Epithelial cell of esophagus (primary cell): ENCODE measurements at regions not wholly inside any gene's neighbourhood (a gene's known extent, or its start where the extent isn't known, plus 50 kb on each side); places are given as distances from the start of the nearest gene placed in this dataset.
A peak's percentile ranks its signal among the peaks of the same experiment; 100 is the strongest.

Experiments
- DNase-seq: peaks from one replicate; pipeline ENCODE4 v3.0.0; 2010; ENCODE audit warnings: low read depth
- H3K4me3 ChIP-seq: 2 replicates; pipeline ENCODE4 v1.5.1; 2011; ENCODE audit warnings: mild to moderate bottlenecking, low read length, control low read depth
- TF ChIP-seq, protein P1 (sequence below): IDR thresholded peaks from 2 replicates; pipeline ENCODE4 v1.5.1; 2011; ENCODE audit warnings: low read depth, mild to moderate bottlenecking, low read length, control low read depth, inconsistent platforms; ENCODE audit not compliant: insufficient read depth; ENCODE audit errors: missing control alignments

DNA sequence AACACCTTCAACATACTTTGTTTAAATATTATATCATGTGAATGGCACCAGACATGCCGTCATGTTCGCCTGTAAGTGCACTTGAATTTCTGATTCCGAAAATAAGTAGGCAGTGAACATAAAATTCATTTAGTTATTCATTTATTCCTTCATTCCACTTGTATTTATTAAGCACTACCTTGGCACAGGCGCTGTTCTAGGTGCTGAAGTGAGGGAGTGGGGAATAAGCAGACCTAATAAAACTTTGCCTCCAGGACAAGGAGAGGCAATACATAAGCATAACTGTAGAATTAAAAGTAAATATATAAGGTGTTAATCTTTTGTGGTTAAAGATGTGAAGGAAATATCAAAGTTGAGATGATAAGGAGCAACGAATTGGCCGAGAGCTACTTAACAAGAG is 297.4 kb downstream of the TENT4A start:
- TF ChIP-seq, protein P1, sequence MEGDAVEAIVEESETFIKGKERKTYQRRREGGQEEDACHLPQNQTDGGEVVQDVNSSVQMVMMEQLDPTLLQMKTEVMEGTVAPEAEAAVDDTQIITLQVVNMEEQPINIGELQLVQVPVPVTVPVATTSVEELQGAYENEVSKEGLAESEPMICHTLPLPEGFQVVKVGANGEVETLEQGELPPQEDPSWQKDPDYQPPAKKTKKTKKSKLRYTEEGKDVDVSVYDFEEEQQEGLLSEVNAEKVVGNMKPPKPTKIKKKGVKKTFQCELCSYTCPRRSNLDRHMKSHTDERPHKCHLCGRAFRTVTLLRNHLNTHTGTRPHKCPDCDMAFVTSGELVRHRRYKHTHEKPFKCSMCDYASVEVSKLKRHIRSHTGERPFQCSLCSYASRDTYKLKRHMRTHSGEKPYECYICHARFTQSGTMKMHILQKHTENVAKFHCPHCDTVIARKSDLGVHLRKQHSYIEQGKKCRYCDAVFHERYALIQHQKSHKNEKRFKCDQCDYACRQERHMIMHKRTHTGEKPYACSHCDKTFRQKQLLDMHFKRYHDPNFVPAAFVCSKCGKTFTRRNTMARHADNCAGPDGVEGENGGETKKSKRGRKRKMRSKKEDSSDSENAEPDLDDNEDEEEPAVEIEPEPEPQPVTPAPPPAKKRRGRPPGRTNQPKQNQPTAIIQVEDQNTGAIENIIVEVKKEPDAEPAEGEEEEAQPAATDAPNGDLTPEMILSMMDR, result no peak
- no peak overlapping the region for H3K4me3 ChIP-seq

DNA sequence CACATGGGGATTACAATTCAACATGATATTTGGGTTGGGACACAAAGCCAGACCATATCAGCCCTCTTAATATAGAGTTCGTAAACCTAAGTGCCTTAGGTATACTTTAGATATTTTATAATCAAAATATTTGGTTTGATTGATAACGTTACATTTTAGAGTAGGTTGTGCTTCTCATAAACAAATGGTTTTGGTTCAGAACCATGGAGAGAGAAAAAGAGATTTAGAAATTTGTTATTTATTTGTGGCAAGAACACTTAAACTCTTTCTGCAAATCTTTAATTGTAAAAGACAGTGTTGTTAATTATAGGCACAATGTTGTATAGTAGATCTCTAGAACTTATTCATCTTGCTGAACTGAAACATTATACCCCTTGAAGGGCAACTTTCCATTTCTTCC is 298.8 kb downstream of the TENT4A start:
- TF ChIP-seq, protein P1, result no peak
- H3K4me3 ChIP-seq, result no peak overlapping the region
- DNase-seq, result no peak

More for the DNA sequence above, 297.4 kb downstream of the TENT4A start:
- DNase-seq, result no peak

GRCh38 chr5:7014611-7015010 is 301.4 kb downstream of the TENT4A start:
- H3K4me3 ChIP-seq, result no peak overlapping the region
- TF ChIP-seq, protein P1, result no peak
- no peak for DNase-seq

DNA sequence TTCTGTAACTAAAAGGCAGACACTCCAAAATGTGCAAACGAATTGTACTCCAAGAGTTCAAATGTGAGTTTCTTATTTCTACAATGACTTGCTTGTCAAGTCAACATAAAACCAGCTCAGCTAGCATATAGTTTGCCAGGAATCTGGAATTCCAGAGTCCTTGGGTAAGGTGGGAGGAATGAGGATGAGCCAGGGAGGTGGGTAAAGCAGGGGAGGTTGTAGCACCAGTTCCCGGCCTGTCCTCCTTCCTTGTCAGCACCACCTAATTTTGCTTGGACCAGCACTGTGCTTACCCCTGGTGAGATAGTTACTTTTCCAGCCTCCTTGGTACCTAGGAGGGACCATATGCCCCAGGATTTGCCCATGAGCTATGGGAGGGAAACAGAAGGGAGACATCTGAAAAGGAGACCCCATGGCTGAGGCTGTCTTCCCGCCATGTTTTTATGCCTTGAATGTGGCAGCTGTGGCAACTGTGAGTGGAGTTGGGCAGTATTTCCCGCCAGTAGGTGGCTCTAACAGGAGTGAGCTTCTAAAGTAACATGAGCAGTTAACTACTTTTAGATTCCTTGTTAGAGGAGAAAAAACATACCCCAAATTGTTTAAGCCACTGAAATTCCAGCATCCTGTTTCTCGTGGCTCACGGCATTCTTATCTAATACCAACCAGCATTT is 302.5 kb downstream of the TENT4A start:
- no peak overlapping the region for H3K4me3 ChIP-seq
- DNase-seq, result peak; percentile 0
- TF ChIP-seq, protein P1, result no peak

DNA sequence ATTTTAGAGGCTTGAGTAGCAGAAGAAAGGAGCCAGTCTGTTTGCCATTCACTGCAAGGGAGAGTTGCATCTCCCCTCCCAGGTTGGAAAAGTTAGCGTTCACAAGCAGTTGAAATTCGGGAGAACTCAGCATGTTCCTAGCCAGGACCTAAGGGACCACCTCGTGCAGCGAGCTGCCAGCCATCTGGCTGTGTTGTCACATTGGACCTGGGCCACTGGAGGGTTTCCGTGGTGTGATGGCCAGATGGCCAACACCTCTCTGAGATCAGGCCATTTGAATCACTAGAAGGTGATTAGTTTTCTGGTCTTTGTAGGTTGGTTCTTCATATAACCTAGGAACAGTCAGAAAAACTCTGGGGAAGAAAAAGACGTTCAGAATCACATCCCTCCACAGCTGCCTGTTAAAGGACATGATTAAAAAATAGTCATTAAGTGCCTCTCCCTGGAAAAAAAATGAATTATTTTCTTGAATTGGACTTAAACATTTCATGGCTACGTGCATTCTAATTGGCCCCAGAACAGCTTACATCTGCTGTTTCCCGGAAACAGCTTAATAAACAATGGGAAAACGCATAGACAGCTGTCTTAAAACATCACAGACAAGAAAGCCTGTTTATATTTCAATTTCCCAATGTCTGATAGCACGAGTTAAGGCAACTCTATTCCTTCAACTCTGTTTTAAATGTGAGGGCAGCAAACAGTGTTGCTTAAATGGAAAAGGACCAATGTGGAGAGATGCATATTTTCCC is 303.9 kb downstream of the TENT4A start:
- TF ChIP-seq, protein P1, result no peak
- no peak overlapping the region for H3K4me3 ChIP-seq
- DNase-seq, result no peak

DNA sequence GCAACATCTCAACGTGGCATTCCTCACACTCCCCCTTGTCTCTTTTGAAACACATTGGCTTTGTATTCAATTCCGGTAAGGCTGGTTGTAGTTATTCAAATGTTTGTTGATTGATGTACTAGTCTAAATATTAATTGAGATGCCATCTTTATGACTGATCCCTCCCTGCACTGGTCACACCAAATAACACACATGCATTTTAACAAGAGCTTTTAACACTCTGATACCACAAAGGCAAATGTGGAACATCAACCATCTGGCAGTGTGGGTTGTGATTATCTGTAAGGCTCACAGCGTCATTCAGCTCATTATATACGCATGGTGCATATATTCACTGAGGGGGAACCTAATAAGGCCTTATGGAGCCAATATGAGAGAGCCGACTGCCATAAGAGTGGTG is 305.0 kb downstream of the TENT4A start:
- DNase-seq, result no peak
- no peak overlapping the region for H3K4me3 ChIP-seq
- TF ChIP-seq, protein P1, result no peak
